AG04450 (cell line): ENCODE measurements at regions not wholly inside any gene's neighbourhood (a gene's known extent, or its start where the extent isn't known, plus 50 kb on each side); places are given as distances from the start of the nearest gene placed in this dataset.

Source experiments
- CTCF ChIA-PET: fragments of 300-600, 350-600 bp; formaldehyde crosslinking; extraction: SDS; loops from one replicate; lab custom pipeline; 2022; ENCODE audit warnings: antibody characterized with exemption, inconsistent platforms; lab: Charles Lee
- POLR2A ChIA-PET: fragments of 350-600 bp; formaldehyde crosslinking; extraction: SDS; loops from one replicate; lab custom pipeline; 2021; ENCODE audit warnings: antibody characterized with exemption, inconsistent platforms; lab: Yijun Ruan, JAX
- DNase-seq: peaks from one replicate; pipeline ENCODE4 v3.0.0-alpha.2; 2011; ENCODE audit warnings: low read depth, low spot score
- H3K27ac ChIP-seq: one replicate; pipeline ENCODE4 v1.5.1; 2012; ENCODE audit warnings: low read depth, low read length, control low read depth
- H3K27me3 ChIP-seq: one replicate; pipeline ENCODE4 v1.6.0; 2012; ENCODE audit warnings: low read length; ENCODE audit not compliant: control insufficient read depth, insufficient read depth
- H3K4me3 ChIP-seq: 2 replicates; pipeline ENCODE4 v1.5.1; 2011; ENCODE audit warnings: mild to moderate bottlenecking, low read depth, low read length, control low read depth
- H3K9me3 ChIP-seq: 2 replicates; pipeline ENCODE4 v1.5.1; 2012; ENCODE audit warnings: low read length; ENCODE audit not compliant: control insufficient read depth, insufficient read depth
- CTCF ChIP-seq: IDR thresholded peaks from 2 replicates; pipeline ENCODE4 v1.5.1; 2011; ENCODE audit warnings: low read depth, low read length, control low read depth, inconsistent platforms

- H3K9me3 ChIP-seq = no peaks in the 10 kb centered on the region
- no peaks in the 10 kb centered on the region for H3K27me3 ChIP-seq
- no peak overlapping the region for H3K27ac ChIP-seq
- TF ChIP-seq CTCF = no peak
- H3K4me3 ChIP-seq = no peak overlapping the region
- POLR2A ChIA-PET = no interaction called here
- DNase-seq = no peak
- CTCF ChIA-PET = no interaction called here
Measured at GRCh38 chr5:165266939-165267338, 1761.5 kb downstream of the MAT2B start.

GRCh38 chr5:165272436-165272835 is 1767.0 kb downstream of the MAT2B start:
- POLR2A ChIA-PET = no interaction called here
- H3K27me3 ChIP-seq = no peaks in the 10 kb centered on the region
- H3K4me3 ChIP-seq = no peak overlapping the region
- no peak for TF ChIP-seq CTCF
- H3K9me3 ChIP-seq = no peaks in the 10 kb centered on the region
- DNase-seq = no peak
- H3K27ac ChIP-seq = no peak overlapping the region
- CTCF ChIA-PET = no interaction called here

DNA sequence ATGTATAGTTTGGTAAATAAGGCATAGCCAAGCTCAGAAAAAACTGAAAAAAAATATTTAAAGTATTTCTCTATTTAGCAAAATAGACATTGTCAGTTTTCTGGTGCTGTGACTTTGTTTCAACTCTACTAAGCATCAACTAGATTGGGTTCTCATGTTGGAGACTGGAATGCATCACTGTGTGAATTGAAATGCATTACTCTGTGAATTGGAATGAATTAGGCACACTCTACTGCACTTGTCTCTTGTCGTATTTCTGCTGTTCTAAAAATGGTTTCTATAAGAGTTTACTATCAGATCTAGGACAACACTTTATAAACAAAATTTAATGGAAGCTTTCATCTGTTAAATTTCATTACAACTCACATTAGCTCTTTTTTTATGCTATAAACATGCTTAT is 1772.2 kb downstream of the MAT2B start:
- CTCF ChIA-PET = no interaction called here
- Histone ChIP-seq H3K4me3 (no peak overlapping the region), H3K27ac (no peak overlapping the region), H3K9me3 (no peaks in the 10 kb centered on the region), H3K27me3 (no peaks in the 10 kb centered on the region)
- no peak for DNase-seq
- POLR2A ChIA-PET = no interaction called here
- TF ChIP-seq CTCF = no peak

- no peak overlapping the region for H3K4me3 ChIP-seq
- no peak for DNase-seq
- POLR2A ChIA-PET = no interaction called here
- CTCF ChIA-PET = no interaction called here
- no peaks in the 10 kb centered on the region for H3K9me3 ChIP-seq
- no peaks in the 10 kb centered on the region for H3K27me3 ChIP-seq
- TF ChIP-seq CTCF = no peak
- H3K27ac ChIP-seq = no peak overlapping the region
Measured at GRCh38 chr5:165282491-165282890, 1777.1 kb downstream of the MAT2B start.

- no peak for TF ChIP-seq CTCF
- ChIA-PET CTCF (no interaction called here), POLR2A (no interaction called here)
- H3K27me3 ChIP-seq = no peaks in the 10 kb centered on the region
- H3K4me3 ChIP-seq = no peak overlapping the region
- no peaks in the 10 kb centered on the region for H3K9me3 ChIP-seq
- H3K27ac ChIP-seq = no peak overlapping the region
- DNase-seq = no peak
Measured at GRCh38 chr5:165286692-165287091, 1781.3 kb downstream of the MAT2B start.
